VCaP (cell line): ENCODE measurements at regions not wholly inside any gene's neighbourhood (a gene's known extent, or its start where the extent isn't known, plus 50 kb on each side); places are given as distances from the start of the nearest gene placed in this dataset.

Source experiments
- H3K27ac ChIP-seq: fragments of 450-650 bp; 2 replicates; pipeline ENCODE4 v1.5.1; 2017
- CTCF ChIP-seq: fragments of 450-650 bp; conservative IDR thresholded peaks from 2 replicates; pipeline ENCODE4 v1.5.1; 2017; ENCODE audit warnings: mild to moderate bottlenecking, moderate library complexity

DNA sequence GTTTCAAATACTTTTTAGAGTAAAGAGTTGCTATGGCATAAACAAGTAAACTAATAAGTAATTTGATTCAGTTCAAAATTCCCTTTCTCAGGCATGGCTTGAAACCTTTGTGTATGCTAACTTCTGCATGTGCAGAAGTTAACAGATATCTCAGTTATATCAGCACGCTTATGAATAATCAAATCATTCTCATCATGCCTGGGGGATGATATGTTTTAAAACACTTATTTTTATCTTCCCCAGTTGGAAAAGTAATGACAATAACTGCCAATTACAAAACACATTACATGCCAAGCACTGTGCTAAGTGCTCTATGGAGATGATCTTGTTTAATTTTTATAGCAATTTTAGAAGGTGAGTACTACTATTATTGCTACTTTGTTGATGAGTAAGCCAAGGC is 146.4 kb downstream of the YIPF5 start:
- H3K27ac ChIP-seq: no peak overlapping the region
- no peak for TF ChIP-seq CTCF

GRCh38 chr5:144024545-144024944 is 145.9 kb downstream of the YIPF5 start:
- H3K27ac ChIP-seq: no peak overlapping the region
- no peak for TF ChIP-seq CTCF

GRCh38 chr5:144026286-144026685 is 144.2 kb downstream of the YIPF5 start:
- no peak overlapping the region for H3K27ac ChIP-seq
- TF ChIP-seq CTCF: no peak

- TF ChIP-seq CTCF: no peak
- peak overlapping the region; percentile 61 for H3K27ac ChIP-seq
Observed at GRCh38 chr5:144028058-144028457, 142.4 kb downstream of the YIPF5 start.

GRCh38 chr5:144028636-144029035 is 141.8 kb downstream of the YIPF5 start:
- peak overlapping the region; percentile 61 for H3K27ac ChIP-seq
- no peak for TF ChIP-seq CTCF

DNA sequence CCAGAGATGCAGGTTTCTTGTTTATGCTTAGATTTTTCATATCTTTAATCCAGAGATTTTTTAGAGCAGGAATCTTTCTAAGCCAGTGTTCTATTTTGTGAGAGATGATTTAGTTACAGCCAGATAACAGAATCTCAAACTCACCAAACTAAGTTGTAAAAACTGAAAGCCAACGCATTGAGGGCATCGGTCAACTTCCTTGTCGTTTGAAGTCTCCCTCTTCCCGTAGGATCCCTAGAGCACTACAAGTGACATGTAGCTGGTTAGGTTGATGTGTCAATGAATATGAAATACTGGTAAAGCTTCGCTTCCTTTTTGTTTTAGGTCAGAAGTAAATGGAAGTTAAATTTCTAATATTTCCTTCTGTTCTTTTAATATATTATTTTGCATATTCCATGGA is 139.6 kb downstream of the YIPF5 start:
- H3K27ac ChIP-seq: no peak overlapping the region
- TF ChIP-seq CTCF: no peak

GRCh38 chr5:144032375-144032774 is 138.1 kb downstream of the YIPF5 start:
- no peak for TF ChIP-seq CTCF
- no peak overlapping the region; the same call in 1 of the 2 replicates for H3K27ac ChIP-seq

DNA sequence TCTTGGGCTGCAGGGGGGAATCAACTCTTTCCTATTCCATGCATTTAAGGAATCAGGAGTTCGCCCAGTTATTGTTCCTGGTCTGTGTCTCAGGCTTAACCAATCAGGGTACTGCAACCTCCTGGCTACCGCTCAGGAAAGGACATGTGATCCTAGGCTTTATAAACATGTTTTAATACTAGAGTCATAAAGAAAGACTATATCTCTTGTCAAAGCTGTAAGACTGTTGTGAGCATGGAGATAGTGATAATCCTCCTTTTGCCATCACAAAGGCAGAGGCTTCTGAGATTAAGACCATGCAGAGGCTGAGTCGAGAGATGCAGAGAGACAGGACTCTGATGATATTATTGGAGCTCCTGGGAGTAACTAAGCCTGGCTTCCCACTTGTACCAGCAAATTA is 137.0 kb downstream of the YIPF5 start:
- TF ChIP-seq CTCF: no peak
- H3K27ac ChIP-seq: no peak overlapping the region
